Effector memory CD8-positive, alpha-beta T cell (primary cell): ENCODE measurements at regions not wholly inside any gene's neighbourhood (a gene's known extent, or its start where the extent isn't known, plus 50 kb on each side); places are given as distances from the start of the nearest gene placed in this dataset.

Experiments
- ATAC-seq: fragments of 150-1000 bp; cut with Tn5 transposase; replicated peaks from 2 replicates; pipeline ENCODE4 v1.10.0; 2021; ENCODE audit warnings: mild to moderate bottlenecking, moderate library complexity
- DNase-seq, 3 experiments: peaks; one replicate each; pipeline ENCODE4 v3.0.0; 2021
- H3K27ac Mint-ChIP-seq, 2 donors: one replicate each; pipeline ENCODE4 v1.8.0; 2022; ENCODE audit warnings: mild to moderate bottlenecking in 2 of 2, mixed read lengths in 2 of 2, moderate library complexity in 2 of 2
- H3K27me3 Mint-ChIP-seq, 2 donors: one replicate each; pipeline ENCODE4 v1.8.0; 2022; ENCODE audit warnings: mixed read lengths in 2 of 2
- H3K36me3 Mint-ChIP-seq: one replicate; pipeline ENCODE4 v1.8.0; 2022; ENCODE audit warnings: mild to moderate bottlenecking, moderate library complexity, mixed read lengths; ENCODE audit not compliant: insufficient read depth
- H3K4me1 Mint-ChIP-seq, 2 donors: one replicate each; pipeline ENCODE4 v1.8.0; 2022; ENCODE audit warnings: low read depth in 2 of 2, mixed read lengths in 2 of 2
- H3K4me3 Mint-ChIP-seq, 2 donors: one replicate each; pipeline ENCODE4 v1.8.0; 2022; ENCODE audit warnings: mild to moderate bottlenecking in 2 of 2, mixed read lengths in 2 of 2, moderate library complexity in 2 of 2
- H3K9me3 Mint-ChIP-seq, 2 donors: one replicate each; pipeline ENCODE4 v1.8.0; 2022; ENCODE audit warnings: mixed read lengths in 2 of 2

GRCh38 chr2:122670897-122671296 lies 915.4 kb downstream of the TSN start:
- no peak overlapping the region for H3K27ac Mint-ChIP-seq
- no peak for ATAC-seq
- H3K9me3 Mint-ChIP-seq: peaks cover 6 to 7% of the 10 kb centered on the region in 2 donors
- no peak for DNase-seq
- no peak overlapping the region for H3K4me3 Mint-ChIP-seq
- H3K36me3 Mint-ChIP-seq: no peaks in the 10 kb centered on the region
- H3K27me3 Mint-ChIP-seq: no peaks in the 10 kb centered on the region
- no peaks in the 10 kb centered on the region for H3K4me1 Mint-ChIP-seq

- Mint-ChIP-seq H3K4me3 (no peak overlapping the region), H3K27me3 (no peaks in the 10 kb centered on the region), H3K27ac (no peak overlapping the region), H3K36me3 (no peaks in the 10 kb centered on the region), H3K4me1 (no peaks in the 10 kb centered on the region), H3K9me3 (peaks cover 0 to 2% of the 10 kb centered on the region in 2 donors)
- DNase-seq: no peak
- no peak for ATAC-seq
These were observed 925.2 kb downstream of the TSN start for GRCh38 chr2:122680662-122681061.

GRCh38 chr2:122681626-122682025 lies 926.2 kb downstream of the TSN start:
- H3K4me3 Mint-ChIP-seq: no peak overlapping the region
- H3K36me3 Mint-ChIP-seq: no peaks in the 10 kb centered on the region
- ATAC-seq (no peak), DNase-seq (no peak)
- no peak overlapping the region for H3K27ac Mint-ChIP-seq
- no peaks in the 10 kb centered on the region for H3K4me1 Mint-ChIP-seq
- H3K9me3 Mint-ChIP-seq: peaks cover 0 to 4% of the 10 kb centered on the region in 2 donors
- no peaks in the 10 kb centered on the region for H3K27me3 Mint-ChIP-seq

GRCh38 chr2:122682356-122682755 lies 926.9 kb downstream of the TSN start:
- no peaks in the 10 kb centered on the region for H3K36me3 Mint-ChIP-seq
- no peaks in the 10 kb centered on the region for H3K4me1 Mint-ChIP-seq
- H3K27me3 Mint-ChIP-seq: no peaks in the 10 kb centered on the region
- no peak overlapping the region for H3K27ac Mint-ChIP-seq
- ATAC-seq (no peak), DNase-seq (no peak)
- peaks cover 0 to 3% of the 10 kb centered on the region in 2 donors for H3K9me3 Mint-ChIP-seq
- no peak overlapping the region for H3K4me3 Mint-ChIP-seq

GRCh38 chr2:122683018-122683417 lies 927.6 kb downstream of the TSN start:
- ATAC-seq: no peak
- H3K27ac Mint-ChIP-seq: no peak overlapping the region

GRCh38 chr2:122692400-122693083 lies 937.1 kb downstream of the TSN start:
- H3K9me3 Mint-ChIP-seq: peaks cover 4 to 8% of the 10 kb centered on the region in 2 donors
- no peaks in the 10 kb centered on the region for H3K4me1 Mint-ChIP-seq
- no peaks in the 10 kb centered on the region for H3K27me3 Mint-ChIP-seq
- ATAC-seq (no peak), DNase-seq (no peak)
- H3K27ac Mint-ChIP-seq: peak overlapping the region in 1 of 2 donors; percentile 1
- no peak overlapping the region for H3K4me3 Mint-ChIP-seq
- H3K36me3 Mint-ChIP-seq: no peaks in the 10 kb centered on the region

More at GRCh38 chr2:122683018-122683417, 927.6 kb downstream of the TSN start:
- DNase-seq: no peak
- no peaks in the 10 kb centered on the region for H3K36me3 Mint-ChIP-seq
- peaks cover 0 to 2% of the 10 kb centered on the region in 2 donors for H3K9me3 Mint-ChIP-seq
- no peaks in the 10 kb centered on the region for H3K4me1 Mint-ChIP-seq
- H3K4me3 Mint-ChIP-seq: no peak overlapping the region
- no peaks in the 10 kb centered on the region for H3K27me3 Mint-ChIP-seq

GRCh38 chr2:122697415-122697814 lies 942.0 kb downstream of the TSN start:
- Mint-ChIP-seq H3K27ac (no peak overlapping the region), H3K4me3 (no peak overlapping the region), H3K9me3 (peaks cover 0 to 3% of the 10 kb centered on the region in 2 donors), H3K4me1 (no peaks in the 10 kb centered on the region), H3K27me3 (no peaks in the 10 kb centered on the region), H3K36me3 (no peaks in the 10 kb centered on the region)
- ATAC-seq: no peak
- no peak for DNase-seq

- no peak for ATAC-seq
- Mint-ChIP-seq H3K27me3 (no peaks in the 10 kb centered on the region), H3K4me3 (no peak overlapping the region), H3K36me3 (no peaks in the 10 kb centered on the region), H3K9me3 (peaks cover 3 to 13% of the 10 kb centered on the region in 2 donors), H3K4me1 (no peaks in the 10 kb centered on the region), H3K27ac (no peak overlapping the region)
- DNase-seq: no peak
These were observed 948.2 kb downstream of the TSN start for GRCh38 chr2:122703676-122704075.

- ATAC-seq (no peak), DNase-seq (no peak)
- Mint-ChIP-seq H3K4me1 (no peaks in the 10 kb centered on the region), H3K27ac (no peak overlapping the region), H3K27me3 (no peaks in the 10 kb centered on the region), H3K4me3 (no peak overlapping the region), H3K9me3 (peaks cover 3 to 17% of the 10 kb centered on the region in 2 donors), H3K36me3 (no peaks in the 10 kb centered on the region)
These were observed 948.7 kb downstream of the TSN start for GRCh38 chr2:122704109-122704563.

- ATAC-seq: no peak
- Mint-ChIP-seq H3K27ac (no peak overlapping the region), H3K36me3 (no peaks in the 10 kb centered on the region), H3K27me3 (no peaks in the 10 kb centered on the region), H3K4me1 (no peaks in the 10 kb centered on the region), H3K9me3 (peaks cover 7 to 26% of the 10 kb centered on the region in 2 donors), H3K4me3 (no peak overlapping the region)
- DNase-seq: no peak
These were observed 950.3 kb downstream of the TSN start for GRCh38 chr2:122705746-122706145.

GRCh38 chr2:122706757-122707223 lies 951.3 kb downstream of the TSN start:
- no peaks in the 10 kb centered on the region for H3K4me1 Mint-ChIP-seq
- peaks cover 7 to 29% of the 10 kb centered on the region in 2 donors for H3K9me3 Mint-ChIP-seq
- no peaks in the 10 kb centered on the region for H3K36me3 Mint-ChIP-seq
- ATAC-seq: no peak
- no peak for DNase-seq
- no peak overlapping the region for H3K27ac Mint-ChIP-seq
- H3K27me3 Mint-ChIP-seq: no peaks in the 10 kb centered on the region
- no peak overlapping the region for H3K4me3 Mint-ChIP-seq

GRCh38 chr2:122707224-122707824 lies 951.9 kb downstream of the TSN start:
- ATAC-seq (no peak), DNase-seq (no peak)
- Mint-ChIP-seq H3K36me3 (no peaks in the 10 kb centered on the region), H3K27me3 (no peaks in the 10 kb centered on the region), H3K4me3 (no peak overlapping the region), H3K9me3 (peaks cover 7 to 32% of the 10 kb centered on the region in 2 donors), H3K27ac (no peak overlapping the region), H3K4me1 (no peaks in the 10 kb centered on the region)

GRCh38 chr2:122710049-122710448 lies 954.6 kb downstream of the TSN start:
- peaks cover 15 to 55% of the 10 kb centered on the region in 2 donors for H3K9me3 Mint-ChIP-seq
- no peak overlapping the region for H3K27ac Mint-ChIP-seq
- H3K4me1 Mint-ChIP-seq: no peaks in the 10 kb centered on the region
- DNase-seq (no peak), ATAC-seq (no peak)
- H3K36me3 Mint-ChIP-seq: no peaks in the 10 kb centered on the region
- H3K4me3 Mint-ChIP-seq: no peak overlapping the region
- H3K27me3 Mint-ChIP-seq: no peaks in the 10 kb centered on the region

GRCh38 chr2:122713800-122714199 lies 958.3 kb downstream of the TSN start:
- no peak for DNase-seq
- Mint-ChIP-seq H3K9me3 (peaks cover 18 to 52% of the 10 kb centered on the region in 2 donors), H3K27me3 (no peaks in the 10 kb centered on the region), H3K4me1 (no peaks in the 10 kb centered on the region), H3K36me3 (no peaks in the 10 kb centered on the region), H3K27ac (no peak overlapping the region), H3K4me3 (no peak overlapping the region)
- ATAC-seq: no peak
